HG03135 (cell line): ENCODE measurements at regions not wholly inside any gene's neighbourhood (a gene's known extent, or its start where the extent isn't known, plus 50 kb on each side); places are given as distances from the start of the nearest gene placed in this dataset.
A peak's percentile ranks its signal among the peaks of the same experiment; 100 is the strongest.

Experiments used
- ATAC-seq: cut with Tn5 transposase; IDR thresholded peaks from one replicate; pipeline ENCODE4 v1.9.1; 2021; ENCODE audit warnings: mild to moderate bottlenecking, moderate library complexity; ENCODE audit not compliant: unreplicated experiment

DNA sequence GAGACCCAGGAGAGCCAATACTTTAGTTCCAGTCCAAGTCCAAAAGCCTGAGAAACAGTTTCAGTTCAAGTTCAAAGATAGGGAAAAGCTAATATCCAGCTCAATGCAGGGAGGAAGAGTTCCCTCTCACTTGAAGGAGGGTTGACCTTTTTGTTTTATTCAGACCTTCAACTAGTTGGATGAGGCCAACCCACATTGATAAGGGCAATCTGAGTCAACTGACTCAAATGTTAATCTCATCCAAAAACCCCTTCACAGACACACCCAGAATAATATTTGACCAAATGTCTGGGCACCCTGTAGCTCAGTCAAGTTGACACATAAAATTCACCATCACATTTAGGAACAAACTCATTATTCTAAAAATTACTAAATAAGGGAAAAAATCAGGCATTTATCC is 246.8 kb downstream of the METTL4 start:
- no peak for ATAC-seq

DNA sequence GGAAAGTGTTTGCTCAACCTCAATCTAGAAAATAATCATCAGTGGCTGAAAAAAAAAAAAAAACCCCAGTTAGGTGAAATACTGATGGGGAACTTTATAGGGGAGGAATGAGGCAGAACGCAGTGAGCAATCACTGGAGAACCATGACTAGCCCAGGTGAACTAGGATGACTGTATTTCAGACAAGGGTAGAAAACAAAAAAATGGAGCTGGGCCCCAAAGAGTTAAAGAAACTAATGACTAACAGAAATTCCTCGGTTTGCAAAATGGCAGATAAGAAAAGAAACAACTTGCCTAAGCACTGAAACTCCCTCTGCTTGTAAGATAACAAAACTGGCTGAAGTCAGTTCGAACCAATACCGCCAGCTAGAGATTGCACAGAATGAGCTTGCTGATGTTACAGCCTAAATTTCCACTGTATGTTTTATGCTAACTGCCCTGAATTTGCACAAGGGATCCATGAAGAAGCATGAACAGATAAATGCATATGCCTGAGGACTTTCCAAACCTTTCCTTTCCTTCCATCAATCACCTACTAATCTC is 245.9 kb downstream of the METTL4 start:
- no peak for ATAC-seq

DNA sequence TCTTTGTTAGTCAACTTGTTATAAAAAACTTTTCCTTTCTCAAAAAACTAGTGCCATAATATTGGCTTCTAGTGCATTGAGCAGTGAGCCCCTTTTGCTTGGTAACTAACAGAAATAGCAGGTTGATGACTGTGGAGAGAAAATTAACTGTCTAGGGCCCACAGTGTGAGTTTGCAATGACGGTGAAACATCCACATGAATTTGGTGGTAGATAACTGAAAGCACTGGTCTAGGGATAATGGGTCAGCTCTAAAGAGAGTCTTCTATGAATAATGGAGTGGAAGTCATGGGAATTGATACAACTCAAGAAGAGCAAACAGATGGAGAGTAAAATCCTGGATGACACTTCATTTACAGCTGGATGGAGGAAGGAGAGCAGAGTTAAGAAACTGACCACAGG is 245.4 kb downstream of the METTL4 start:
- ATAC-seq: no peak

DNA sequence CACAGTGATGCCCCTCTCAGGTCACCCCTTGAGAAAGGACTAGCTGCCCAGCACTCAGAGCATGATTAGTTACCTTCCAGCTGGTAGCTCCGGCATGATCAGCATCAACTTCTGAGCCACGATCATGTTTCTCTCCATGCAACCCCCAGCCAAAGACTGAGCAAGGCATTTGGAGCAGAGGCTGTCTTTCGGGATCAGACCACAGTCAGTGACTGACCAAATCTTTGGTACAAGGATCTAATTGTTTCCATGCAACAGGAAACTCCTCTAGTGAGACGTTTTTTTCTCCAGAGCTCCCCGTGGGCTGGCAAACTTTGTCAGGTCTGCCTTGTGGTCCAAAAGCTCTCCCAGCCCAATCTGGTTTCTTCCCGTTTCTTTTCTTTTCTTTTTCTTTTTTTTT is 244.3 kb downstream of the METTL4 start:
- ATAC-seq: no peak

DNA sequence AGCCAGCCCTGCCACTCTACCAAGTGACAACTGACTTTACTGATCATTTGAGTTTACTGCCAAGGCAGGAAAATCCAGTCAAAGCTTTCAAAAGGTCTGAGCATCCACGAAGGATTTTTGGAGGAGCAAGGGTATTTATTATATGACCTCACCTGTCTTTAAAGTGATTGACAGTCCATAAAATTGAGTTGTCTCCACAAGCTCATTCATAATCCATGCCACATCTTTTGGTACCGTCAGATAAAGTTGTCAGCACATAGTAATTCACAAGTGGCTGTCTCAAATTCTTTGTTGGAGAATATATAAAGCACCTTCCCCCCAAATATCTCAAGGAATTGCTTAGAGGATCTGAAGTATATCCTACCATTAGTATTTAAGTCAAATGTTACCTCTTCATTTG is 240.5 kb downstream of the METTL4 start:
- ATAC-seq: no peak

DNA sequence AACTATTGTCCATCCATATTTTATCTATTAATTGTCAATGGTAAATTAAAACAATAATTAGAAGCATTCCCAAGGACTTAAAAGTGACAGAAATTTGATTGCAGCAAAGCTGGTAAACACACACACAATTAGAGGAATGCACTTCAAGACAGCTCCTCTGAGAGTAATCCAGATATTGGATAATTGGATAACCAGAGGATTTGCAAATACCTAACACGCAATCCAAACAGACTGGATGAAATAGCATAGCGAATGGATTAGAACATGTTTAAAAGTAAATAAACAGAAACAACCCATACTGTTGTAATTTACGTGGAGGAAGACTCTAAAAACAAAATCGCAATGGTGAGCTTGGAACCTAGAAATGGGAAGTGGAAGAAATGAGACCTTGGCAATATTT is 239.8 kb downstream of the METTL4 start:
- no peak for ATAC-seq

DNA sequence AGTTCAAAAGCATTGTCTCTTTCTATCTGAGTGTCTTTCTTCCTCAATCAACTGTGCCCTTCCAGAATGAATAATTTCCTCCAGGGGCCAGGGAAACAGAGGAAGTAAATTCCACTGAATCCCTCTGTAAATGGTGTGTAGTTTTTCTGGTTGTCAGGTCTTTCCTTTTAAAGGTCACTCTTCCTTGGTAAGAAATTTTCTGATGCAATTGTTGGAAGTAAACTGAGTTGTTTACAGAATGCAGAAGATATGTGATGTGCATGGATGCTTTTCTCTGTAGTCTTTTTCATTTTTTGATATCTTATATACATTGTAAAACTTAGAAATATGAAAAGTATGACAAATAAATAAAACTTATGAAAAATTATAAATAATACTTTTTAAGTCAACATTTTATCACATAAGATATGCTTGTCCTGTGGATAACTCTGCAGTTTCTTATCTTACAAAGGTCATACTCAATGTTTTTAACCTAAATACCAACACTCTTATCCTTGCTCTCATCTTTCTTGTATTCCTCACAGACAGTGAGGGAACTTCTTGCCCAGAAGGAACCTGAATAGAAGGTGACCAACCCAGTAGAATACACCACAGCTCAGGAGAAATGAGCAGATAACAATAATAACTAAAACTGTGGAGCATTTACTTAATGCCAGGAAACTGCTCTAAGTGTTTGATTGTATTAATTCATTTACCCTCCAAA is 234.5 kb downstream of the METTL4 start:
- no peak for ATAC-seq

DNA sequence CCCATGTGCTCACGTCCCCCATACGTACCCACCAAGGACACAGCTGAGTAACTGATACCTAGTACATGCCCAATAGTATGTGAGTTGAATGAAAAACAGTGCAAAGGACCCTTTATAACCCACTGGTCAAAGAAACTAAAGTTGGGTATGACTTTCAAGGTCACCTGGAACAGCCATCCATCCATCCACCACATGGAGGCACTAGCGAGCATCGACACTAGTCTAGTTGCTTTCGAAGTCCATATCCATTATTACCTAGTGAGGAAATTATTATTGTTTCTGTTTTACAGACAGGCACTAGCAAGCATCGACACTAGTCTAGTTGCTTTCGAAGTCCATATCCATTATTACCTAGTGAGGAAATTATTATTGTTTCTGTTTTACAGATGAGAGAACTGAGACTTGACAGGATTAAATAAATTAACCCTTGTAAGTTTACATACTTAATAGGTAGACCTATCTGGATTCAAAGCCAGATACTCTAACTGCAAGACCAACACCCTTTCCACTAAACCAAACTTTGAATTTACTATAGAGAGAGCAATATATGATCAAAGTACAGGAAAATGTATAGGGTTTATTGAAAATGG is 233.7 kb downstream of the METTL4 start:
- peak; percentile 85 for ATAC-seq

DNA sequence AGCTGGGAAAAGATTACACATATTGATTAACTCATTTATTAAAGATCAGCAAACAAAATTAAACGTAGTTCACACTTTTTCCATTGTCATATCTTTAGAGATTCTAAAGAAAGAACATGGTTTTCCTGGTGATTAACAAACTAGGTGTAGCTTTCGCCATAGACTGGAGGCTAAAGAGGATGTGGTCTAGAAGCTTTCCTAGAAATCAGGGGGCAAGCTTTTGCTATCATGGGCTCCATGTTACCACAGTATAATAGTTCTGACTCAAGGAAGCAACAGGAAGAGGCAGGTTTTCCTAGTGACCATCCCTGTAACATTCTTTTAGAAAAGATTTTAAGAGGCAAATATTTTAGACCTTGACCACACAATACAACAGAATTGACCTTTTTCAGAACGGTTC is 232.7 kb downstream of the METTL4 start:
- ATAC-seq: no peak

DNA sequence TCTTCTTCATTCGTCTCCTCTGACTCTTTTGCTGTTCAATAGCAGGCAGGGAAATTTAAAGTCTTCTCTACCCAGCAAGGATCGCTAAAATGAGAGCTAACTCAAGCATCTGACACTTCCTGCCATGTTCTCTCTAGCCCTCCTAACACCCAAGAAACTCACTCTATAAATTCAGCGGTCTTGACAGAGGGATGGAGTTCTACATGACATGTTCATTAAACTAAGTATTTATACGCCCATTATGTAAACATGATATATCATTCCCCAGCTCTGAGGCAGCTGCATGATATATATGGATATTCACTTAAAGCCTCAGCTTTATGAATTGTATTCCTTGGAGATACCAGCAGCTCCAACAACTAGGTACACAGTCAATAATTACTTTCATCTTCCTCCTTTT is 231.0 kb downstream of the METTL4 start:
- ATAC-seq: no peak

DNA sequence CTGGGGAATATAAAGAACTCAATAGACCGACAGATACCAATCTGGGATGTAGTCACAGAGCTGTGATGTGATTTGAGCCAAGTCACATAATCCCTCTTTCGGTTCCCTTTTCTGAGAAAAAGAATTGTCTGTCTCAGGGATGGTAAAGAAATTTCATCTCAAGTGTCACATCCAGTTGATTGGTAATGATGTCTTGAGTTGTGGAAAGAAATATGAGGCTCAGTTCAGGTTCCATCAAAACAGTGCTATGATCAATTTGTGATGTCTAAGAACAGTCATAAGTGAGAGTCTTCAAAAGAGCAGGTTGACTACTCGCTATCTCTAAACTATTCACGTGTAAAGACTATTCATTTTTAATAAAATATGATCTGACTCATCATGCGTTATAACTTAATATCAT is 223.3 kb downstream of the METTL4 start:
- ATAC-seq: no peak

DNA sequence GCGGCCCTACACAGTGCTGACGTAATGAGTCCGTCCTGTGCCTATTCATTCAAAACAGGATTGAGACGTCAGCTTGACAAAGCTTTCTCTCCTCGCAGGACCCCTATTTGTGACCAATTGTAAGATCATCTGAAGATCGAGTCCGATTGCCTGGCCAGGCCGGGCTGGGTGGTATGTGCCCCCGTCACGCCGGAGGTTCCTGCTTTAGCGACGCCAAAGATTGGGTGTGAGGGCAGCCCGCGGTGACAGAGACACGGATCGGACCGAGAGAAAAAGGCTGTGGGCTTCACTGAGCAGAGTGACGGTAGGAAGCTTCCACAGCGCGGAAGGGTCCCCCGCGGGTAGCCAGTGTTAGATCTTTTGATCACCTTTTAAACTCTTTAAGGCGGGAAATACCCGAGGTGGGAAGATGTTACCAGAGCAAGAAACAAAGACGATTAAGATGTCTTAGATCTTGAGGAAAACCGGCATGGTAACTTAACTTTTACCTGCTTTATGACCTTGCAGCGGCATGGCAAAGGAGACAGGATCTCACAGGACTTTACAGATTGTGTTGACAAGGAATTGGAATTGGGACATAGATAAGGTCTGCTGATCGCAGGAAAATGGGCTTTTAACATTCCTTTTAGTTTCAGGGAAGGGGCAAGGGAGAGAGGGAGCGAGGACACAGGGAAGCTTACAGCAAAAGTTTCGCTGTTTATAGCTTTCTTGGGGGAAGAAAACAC is 220.0 kb downstream of the METTL4 start:
- ATAC-seq: no peak

DNA sequence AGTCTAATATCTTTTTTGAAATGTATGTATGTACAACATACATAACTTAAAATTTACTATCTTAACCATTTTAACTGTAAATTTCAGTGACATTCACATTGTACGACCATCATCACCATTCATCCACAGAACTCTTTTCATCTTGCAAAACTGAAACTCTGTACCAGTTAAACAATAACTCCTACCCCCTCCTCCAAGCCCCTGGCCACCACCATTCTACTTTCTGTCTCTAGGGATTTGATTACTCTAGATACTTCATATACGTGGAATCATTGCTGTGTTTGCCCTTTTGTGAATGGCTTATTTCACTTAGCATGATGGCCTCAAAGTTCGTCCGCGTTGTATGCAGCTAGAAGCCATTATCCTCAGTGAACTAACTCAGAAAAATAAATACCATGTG is 217.0 kb downstream of the METTL4 start:
- peak; percentile 54 for ATAC-seq

DNA sequence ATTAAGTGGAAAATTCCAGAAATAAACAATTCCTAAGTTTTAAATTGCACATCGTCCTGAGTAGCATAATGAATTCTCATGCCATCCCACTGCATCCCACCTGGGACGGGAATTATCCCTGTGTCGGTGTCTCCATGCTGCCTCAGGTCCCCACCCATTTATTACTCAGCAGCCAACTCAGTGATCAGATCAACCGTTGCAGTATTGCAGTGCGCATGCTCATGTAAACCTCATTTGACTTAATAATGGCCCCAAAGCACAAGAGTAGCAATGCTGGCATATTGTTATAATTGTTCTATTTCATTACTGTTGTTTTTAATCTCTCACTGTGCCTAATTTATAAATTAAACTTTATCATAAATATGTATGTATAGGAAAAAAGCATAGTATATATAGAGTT is 214.4 kb downstream of the METTL4 start:
- ATAC-seq: no peak

DNA sequence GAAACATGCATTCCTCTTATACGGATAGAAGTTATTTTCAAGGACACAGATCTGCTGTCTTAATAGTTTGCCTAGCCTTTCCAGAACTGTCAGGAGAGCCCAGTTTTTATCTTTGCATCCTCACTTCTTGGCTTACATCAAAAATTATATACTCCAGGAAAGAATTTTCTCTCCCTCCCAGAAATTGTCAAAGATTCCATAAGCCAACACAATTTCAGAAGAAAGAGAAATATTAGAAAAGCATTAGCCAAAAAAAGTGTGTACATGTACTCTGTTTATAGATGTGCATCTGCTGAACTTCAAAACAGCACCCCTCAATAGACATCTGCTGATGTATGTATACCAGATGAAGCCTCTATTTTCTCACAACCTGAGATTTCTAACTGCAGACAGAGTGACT is 210.4 kb downstream of the METTL4 start:
- no peak for ATAC-seq

DNA sequence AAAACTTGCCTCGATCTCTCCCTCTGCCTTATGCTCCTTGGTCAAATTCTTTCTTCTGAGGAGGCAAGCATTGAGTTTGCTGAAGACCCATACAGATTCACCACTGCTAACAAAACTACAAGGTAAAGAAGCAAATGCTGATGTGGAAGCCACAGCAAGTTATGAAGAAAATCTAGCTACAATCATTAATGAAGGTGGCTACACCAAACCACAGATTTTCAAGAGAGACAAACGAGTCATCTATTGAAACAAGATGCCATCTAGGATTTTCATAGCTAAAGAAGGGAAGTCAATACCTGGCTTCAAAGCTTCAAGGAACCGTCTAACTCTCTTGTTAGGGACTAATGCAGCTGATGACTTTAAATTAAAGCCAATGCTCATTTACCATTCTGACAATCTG is 203.2 kb downstream of the METTL4 start:
- no peak for ATAC-seq

DNA sequence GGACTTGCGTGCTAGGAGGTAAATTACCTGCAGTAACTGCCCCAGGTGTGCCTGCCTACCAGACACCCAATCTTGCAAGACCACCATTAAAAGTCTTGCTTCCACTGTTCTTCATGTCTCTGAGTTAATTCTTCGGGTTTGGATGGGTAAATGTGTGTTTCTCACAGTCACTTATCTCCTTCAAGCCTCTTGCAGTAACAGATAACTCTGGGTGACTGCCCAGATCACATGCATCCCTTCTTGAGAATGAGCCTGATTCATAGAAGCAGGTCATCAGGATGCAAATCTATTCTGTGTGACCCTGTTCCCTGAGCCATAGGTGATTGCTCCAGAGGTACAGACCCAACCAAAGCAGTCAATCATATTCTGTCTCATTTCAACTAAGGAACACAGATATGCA is 194.6 kb downstream of the METTL4 start:
- ATAC-seq: no peak

DNA sequence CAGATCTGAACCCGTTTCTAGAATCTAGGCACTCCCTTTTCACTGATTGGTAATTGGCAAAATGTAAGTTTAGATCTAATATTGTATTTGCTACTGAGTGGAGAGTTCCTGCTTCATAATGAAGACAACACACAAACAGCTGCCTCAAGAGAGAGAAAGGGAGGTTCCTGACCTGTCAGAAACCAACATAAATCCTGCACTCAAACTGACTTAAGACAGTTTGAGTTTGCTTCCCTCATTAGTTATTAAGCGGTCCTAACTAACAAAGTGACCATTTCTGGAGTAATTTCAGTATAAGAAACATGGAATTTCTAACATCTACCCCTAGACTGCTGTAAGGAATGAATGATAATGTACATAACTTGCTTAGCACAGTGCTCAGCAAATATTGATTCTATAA is 191.2 kb downstream of the METTL4 start:
- no peak for ATAC-seq

DNA sequence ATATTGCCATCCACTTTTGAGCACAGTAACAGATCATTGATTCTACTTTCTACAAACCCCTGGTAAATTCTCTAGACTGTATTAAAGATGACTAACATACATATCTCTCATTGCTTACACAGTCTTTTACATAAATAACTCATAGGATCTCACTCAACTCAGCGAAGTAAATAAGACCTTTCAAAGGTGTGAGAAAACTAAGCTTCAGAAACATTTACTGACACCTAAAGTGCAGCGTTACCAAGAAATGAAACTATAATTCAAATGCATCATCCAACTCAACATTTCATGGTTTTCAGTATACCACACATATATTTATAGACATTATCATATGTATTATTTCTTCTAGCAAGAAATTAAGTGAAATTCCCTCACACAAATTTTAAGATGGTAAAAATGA is 189.8 kb downstream of the METTL4 start:
- ATAC-seq: no peak

DNA sequence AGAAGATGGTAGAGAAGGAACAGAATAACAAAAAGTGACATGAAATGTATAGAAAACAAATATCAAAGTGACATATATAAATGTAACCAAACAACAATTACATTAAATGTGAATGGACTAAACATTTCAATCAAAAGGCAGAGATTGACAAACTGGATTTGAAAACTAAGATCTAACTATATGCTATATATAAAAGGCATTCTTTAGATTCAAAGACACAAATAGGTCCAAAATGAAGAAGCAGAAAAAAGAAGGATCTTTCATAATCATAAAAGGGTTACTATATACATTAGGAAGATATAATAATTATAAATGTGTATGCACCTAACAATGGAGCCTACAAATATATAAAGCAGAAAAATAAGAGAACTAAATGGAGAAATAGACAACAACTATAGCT is 183.7 kb downstream of the METTL4 start:
- no peak for ATAC-seq

DNA sequence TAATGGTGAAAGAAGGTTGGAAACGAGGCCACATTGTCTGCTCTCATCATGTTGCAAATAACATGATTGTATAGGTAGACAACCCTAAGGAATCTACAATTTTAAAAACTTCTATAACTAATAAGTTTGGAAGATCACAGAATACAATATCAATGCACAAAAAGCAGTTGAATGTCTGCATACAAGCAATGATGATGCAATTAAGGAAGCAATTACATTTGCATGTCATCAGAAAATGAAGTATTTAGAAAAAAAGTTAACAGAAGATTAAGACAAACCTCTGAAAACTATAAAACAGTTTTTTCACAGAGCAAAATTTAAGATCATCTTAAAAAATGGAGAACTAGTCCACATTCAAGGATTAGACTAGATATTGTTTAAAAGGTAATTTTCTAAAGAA is 181.1 kb downstream of the METTL4 start:
- ATAC-seq: no peak

DNA sequence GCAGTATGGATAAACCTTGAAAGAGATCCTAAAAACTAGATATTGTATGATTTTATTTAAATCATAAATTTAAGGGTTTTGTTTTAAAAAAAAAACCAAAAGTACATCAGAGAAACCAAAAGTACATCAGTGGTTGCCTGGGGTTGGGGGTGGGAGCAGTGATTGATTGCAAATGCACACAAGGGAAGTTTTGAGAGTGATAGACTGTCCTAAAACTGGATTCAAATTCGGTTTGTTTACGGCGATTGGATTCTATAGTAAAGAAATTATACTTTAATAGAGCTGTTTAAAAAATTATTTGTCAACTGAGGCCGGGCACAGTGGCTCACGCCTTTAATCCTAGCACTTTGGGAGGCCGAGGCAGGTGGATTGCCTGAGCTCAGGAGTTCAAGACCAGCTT is 179.8 kb downstream of the METTL4 start:
- no peak for ATAC-seq
